ENCODE measurements at regions not wholly inside any gene's neighbourhood (a gene's known extent, or its start where the extent isn't known, plus 50 kb on each side); places are given as distances from the start of the nearest gene placed in this dataset.

DNA sequence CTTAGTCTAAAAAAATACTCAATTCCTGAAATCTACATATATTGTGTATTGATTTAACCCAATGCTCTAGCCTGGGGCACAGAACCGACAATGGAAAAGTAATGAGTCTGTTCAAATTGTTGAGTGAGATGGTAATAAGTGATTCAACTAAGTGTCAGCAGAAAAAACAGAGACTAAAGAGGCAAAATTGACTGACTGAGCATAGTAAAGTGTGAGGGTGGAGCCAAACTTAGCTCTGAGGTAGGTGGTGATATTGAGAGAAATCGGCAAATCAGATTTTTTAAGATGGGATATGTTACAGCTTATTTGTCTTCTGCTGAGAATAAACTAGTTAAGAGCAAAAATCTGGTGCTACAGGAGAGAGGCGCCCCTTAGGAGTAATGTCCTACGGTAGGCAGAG is 764.0 kb upstream of the LRRN3 start:
- no peaks in the 10 kb centered on the region for H3K4me1 ChIP-seq (ENCODE audit: low read depth)
- DNase-seq (no peak), ATAC-seq (no peak)
- TF ChIP-seq, protein P1, sequence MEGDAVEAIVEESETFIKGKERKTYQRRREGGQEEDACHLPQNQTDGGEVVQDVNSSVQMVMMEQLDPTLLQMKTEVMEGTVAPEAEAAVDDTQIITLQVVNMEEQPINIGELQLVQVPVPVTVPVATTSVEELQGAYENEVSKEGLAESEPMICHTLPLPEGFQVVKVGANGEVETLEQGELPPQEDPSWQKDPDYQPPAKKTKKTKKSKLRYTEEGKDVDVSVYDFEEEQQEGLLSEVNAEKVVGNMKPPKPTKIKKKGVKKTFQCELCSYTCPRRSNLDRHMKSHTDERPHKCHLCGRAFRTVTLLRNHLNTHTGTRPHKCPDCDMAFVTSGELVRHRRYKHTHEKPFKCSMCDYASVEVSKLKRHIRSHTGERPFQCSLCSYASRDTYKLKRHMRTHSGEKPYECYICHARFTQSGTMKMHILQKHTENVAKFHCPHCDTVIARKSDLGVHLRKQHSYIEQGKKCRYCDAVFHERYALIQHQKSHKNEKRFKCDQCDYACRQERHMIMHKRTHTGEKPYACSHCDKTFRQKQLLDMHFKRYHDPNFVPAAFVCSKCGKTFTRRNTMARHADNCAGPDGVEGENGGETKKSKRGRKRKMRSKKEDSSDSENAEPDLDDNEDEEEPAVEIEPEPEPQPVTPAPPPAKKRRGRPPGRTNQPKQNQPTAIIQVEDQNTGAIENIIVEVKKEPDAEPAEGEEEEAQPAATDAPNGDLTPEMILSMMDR (IDR thresholded peaks at IDR 0.05) = no peak
- no peak overlapping the region for H3K4me3 ChIP-seq
- intact Hi-C loops (cut with DNase I, micrococcal nuclease) = no loop called here
- no peaks in the 10 kb centered on the region for H3K36me3 ChIP-seq (ENCODE audit: low read depth)
- no peaks in the 10 kb centered on the region for H3K9me3 ChIP-seq

DNA sequence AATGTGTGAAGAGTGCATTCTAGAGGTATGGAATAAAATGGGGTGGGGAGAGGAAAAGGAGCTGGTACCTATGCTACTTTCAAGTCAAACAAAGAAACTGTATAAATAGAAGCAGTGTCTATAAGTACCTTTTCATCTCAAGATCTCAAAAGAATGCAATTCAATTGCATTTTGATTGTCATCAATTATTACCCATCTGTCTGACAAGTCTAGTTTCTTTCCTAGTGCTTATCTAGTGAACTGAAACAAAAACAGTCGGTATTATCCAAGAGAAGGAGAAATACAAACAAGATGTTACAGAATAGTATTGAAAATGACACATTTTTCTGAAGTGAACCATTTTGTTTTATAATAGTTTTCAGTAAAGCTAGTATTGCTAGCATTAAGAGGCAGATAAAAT is 754.5 kb upstream of the LRRN3 start:
- no peak overlapping the region for H3K4me3 ChIP-seq
- no peaks in the 10 kb centered on the region for H3K36me3 ChIP-seq (ENCODE audit: low read depth)
- intact Hi-C loops (cut with DNase I, micrococcal nuclease) = no loop called here
- H3K9me3 ChIP-seq = no peaks in the 10 kb centered on the region
- H3K4me1 ChIP-seq (ENCODE audit: low read depth) = no peaks in the 10 kb centered on the region
- DNase-seq (no peak), ATAC-seq (no peak)
- TF ChIP-seq, protein P1 (IDR thresholded peaks at IDR 0.05) = no peak

GRCh38 chr7:110337646-110338045 is 753.3 kb upstream of the LRRN3 start:
- no peaks in the 10 kb centered on the region for H3K9me3 ChIP-seq
- DNase-seq = no peak
- TF ChIP-seq, protein P1 (IDR thresholded peaks at IDR 0.05) = no peak
- ATAC-seq = no peak
- H3K4me3 ChIP-seq = no peak overlapping the region
- H3K4me1 ChIP-seq (ENCODE audit: low read depth) = no peaks in the 10 kb centered on the region
- intact Hi-C loops (cut with DNase I, micrococcal nuclease) = no loop called here
- H3K36me3 ChIP-seq (ENCODE audit: low read depth) = no peaks in the 10 kb centered on the region

DNA sequence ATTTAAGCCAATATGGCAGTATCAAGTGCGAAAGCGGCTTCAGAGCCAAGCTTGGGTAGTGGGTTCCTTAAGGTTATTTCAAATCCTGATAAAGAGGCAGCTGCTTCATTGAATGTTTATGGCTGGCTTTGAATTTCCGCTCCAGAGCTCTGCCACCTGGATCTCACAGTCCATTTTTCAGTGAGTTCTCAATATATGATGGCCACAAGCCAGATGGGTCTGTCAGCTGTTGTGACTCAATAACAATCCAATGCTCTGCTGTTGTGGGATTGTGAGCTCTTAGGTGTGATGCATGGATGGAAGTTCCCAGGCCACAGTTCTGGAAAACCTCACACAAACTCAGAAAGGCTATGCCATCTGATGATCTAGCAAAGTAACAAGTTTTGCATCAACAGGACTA is 743.8 kb upstream of the LRRN3 start:
- Histone ChIP-seq H3K9me3 (no peaks in the 10 kb centered on the region), H3K36me3 (ENCODE audit: low read depth) (no peaks in the 10 kb centered on the region), H3K4me3 (no peak overlapping the region), H3K4me1 (ENCODE audit: low read depth) (no peaks in the 10 kb centered on the region)
- ATAC-seq (no peak), DNase-seq (no peak)
- TF ChIP-seq, protein P1 (IDR thresholded peaks at IDR 0.05) = no peak
- intact Hi-C loops (cut with DNase I, micrococcal nuclease) = no loop called here

- H3K4me3 ChIP-seq = no peak overlapping the region
- intact Hi-C loops (cut with DNase I, micrococcal nuclease) = no loop called here
- DNase-seq (no peak), ATAC-seq (no peak)
- no peaks in the 10 kb centered on the region for H3K36me3 ChIP-seq (ENCODE audit: low read depth)
- TF ChIP-seq, protein P1 (IDR thresholded peaks at IDR 0.05) = no peak
- H3K9me3 ChIP-seq = no peaks in the 10 kb centered on the region
- H3K4me1 ChIP-seq (ENCODE audit: low read depth) = no peaks in the 10 kb centered on the region
Measured at GRCh38 chr7:110356438-110356837, 734.5 kb upstream of the LRRN3 start.

DNA sequence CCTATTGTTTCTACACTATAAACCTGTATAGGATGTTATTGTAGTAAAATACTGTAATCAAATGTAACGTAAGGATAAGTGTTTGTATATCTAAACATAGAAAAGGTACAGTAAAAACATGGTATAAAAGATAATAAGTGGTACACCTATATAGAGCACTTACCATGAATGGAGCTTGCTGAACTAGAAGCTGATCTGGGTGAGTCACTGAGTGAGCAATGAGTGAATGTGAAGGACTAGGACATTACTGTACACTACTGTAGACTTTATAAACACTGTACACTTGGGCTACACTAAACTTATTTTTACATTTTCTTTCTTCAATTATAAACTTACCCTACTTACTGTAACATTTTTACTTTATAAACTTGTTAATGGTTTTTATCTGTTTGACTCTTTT is 732.9 kb upstream of the LRRN3 start:
- DNase-seq (no peak), ATAC-seq (no peak)
- Histone ChIP-seq H3K9me3 (no peaks in the 10 kb centered on the region), H3K36me3 (ENCODE audit: low read depth) (no peaks in the 10 kb centered on the region), H3K4me3 (no peak overlapping the region), H3K4me1 (ENCODE audit: low read depth) (no peaks in the 10 kb centered on the region)
- TF ChIP-seq, protein P1 (IDR thresholded peaks at IDR 0.05) = no peak
- intact Hi-C loops (cut with DNase I, micrococcal nuclease) = no loop called here
